ENCODE measurements at regions not wholly inside any gene's neighbourhood (a gene's known extent, or its start where the extent isn't known, plus 50 kb on each side); places are given as distances from the start of the nearest gene placed in this dataset.

GRCh38 chr6:44582930-44583329 is 195.4 kb downstream of the CDC5L start (continued):
- TF ChIP-seq TEAD4 (IDR thresholded peaks at IDR 0.05; ENCODE audit: borderline replicate concordance, insufficient read depth) = no peak
- TF ChIP-seq TCF12 (IDR thresholded peaks at IDR 0.05) = no peak
- no peak for TF ChIP-seq YY1 (IDR thresholded peaks at IDR 0.05; ENCODE audit: low read depth)
- no peak for TF ChIP-seq JUND (IDR thresholded peaks at IDR 0.05)
- TF ChIP-seq, protein P1, sequence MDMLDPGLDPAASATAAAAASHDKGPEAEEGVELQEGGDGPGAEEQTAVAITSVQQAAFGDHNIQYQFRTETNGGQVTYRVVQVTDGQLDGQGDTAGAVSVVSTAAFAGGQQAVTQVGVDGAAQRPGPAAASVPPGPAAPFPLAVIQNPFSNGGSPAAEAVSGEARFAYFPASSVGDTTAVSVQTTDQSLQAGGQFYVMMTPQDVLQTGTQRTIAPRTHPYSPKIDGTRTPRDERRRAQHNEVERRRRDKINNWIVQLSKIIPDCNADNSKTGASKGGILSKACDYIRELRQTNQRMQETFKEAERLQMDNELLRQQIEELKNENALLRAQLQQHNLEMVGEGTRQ (IDR thresholded peaks at IDR 0.05; ENCODE audit: borderline replicate concordance, low read depth, low read length) = no peak
- no peak for TF ChIP-seq RAD21 (IDR thresholded peaks at IDR 0.05; ENCODE audit: low read length)
- TF ChIP-seq ZBTB33 (IDR thresholded peaks at IDR 0.05; ENCODE audit: borderline replicate concordance, low read depth) = no peak
- no peak for TF ChIP-seq FOXJ3 (CRISPR knock-in tag; IDR thresholded peaks at IDR 0.05)

DNA sequence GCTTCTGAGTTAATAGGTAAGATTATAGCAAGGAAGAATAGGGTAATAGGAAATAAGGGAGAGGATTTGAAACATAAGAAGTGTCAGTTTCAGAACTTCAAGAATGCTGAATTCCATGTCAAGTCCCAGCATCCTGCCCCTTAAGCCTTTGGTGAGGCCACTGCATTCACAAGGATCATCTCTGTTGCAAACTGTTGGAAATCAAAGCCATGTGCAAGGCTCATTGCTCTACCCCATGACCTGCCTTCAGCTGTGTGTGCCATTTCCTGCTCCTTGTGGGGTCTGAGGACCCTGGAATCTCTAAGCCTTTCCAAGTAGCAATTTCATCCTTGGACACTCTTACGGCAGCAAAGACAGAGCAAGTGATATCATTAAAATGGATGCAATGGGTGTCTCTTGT is 203.0 kb downstream of the CDC5L start:
- POLR2A ChIA-PET = no interaction called here
- 87% methylated on average over 1 of the region's 1 CpG for WGBS (ENCODE audit: low lambda C conversion rate)

More for the DNA sequence above, 203.0 kb downstream of the CDC5L start:
- Histone ChIP-seq H3K4me1 (ENCODE audit: control insufficient read depth in 1 of 2, insufficient read depth in 2 of 2, low read depth in 1 of 2, low read length in 1 of 2) (no peaks in the 10 kb centered on the region), H3K4me2 (no peak overlapping the region), H3K27ac (ENCODE audit: low read depth in 2 of 2, low read length in 1 of 2) (no peak overlapping the region), H3F3A (replicated peaks; ENCODE audit: insufficient read depth) (no peaks in the 10 kb centered on the region), H3K79me2 (ENCODE audit: insufficient read depth) (no peaks in the 10 kb centered on the region), H3K36me3 (replicated peaks in 1 of 2; ENCODE audit: control insufficient read depth in 1 of 2, insufficient read depth in 2 of 2, low read length in 1 of 2) (no peaks in the 10 kb centered on the region), H2AFZ (ENCODE audit: low read depth) (no peak overlapping the region), H3K4me3 (ENCODE audit: low read depth in 2 of 2, low read length in 1 of 2) (no peak overlapping the region), H4K20me1 (ENCODE audit: insufficient read depth) (no peaks in the 10 kb centered on the region), H3K27me3 (ENCODE audit: insufficient read depth) (peaks cover 14% of the 10 kb centered on the region; the same call in 1 of the 2 replicates), H3K9ac (no peak overlapping the region), H3K9me2 (no peaks in the 10 kb centered on the region), H3K9me3 (no peaks in the 10 kb centered on the region)
- CTCF ChIA-PET = interaction anchor here (1.3 to 4.6 kb wide), 2 partner anchors 115 to 1124 kb away, joined by 4 to 18 read pairs; no protein-coding TSS in a partner anchor
- no peak for DNase-seq
- TF ChIP-seq TAF1 (IDR thresholded peaks at IDR 0.05; ENCODE audit: borderline replicate concordance, low read depth, low read length) (no peak), GATA2 (CRISPR knock-in tag; IDR thresholded peaks at IDR 0.05) (no peak), FOXJ3 (CRISPR knock-in tag; IDR thresholded peaks at IDR 0.05) (no peak), FOSL2 (IDR thresholded peaks at IDR 0.05; ENCODE audit: borderline replicate concordance, low read depth) (no peak), USF1 (IDR thresholded peaks at IDR 0.05; ENCODE audit: borderline replicate concordance, low read depth) (no peak), NFIC (IDR thresholded peaks at IDR 0.05; ENCODE audit: borderline replicate concordance) (no peak), IRF3 (IDR thresholded peaks at IDR 0.05; ENCODE audit: low read depth, low read length) (no peak), RFX5 (IDR thresholded peaks at IDR 0.05; ENCODE audit: low read length) (no peak), CHD2 (IDR thresholded peaks at IDR 0.05; ENCODE audit: low read length, partially characterized antibody) (no peak), TEAD4 (IDR thresholded peaks at IDR 0.05; ENCODE audit: borderline replicate concordance, insufficient read depth) (no peak), POLR2AphosphoS5 (IDR thresholded peaks at IDR 0.05; ENCODE audit: low read depth, low read length) (no peak), SMC3 (IDR thresholded peaks at IDR 0.05; ENCODE audit: low read depth, low read length) (no peak), RAD21 (IDR thresholded peaks at IDR 0.05; ENCODE audit: low read length) (no peak)

All from SK-N-SH (cell line).